Fibroblast of the aortic adventitia (primary cell): ENCODE measurements at regions not wholly inside any gene's neighbourhood (a gene's known extent, or its start where the extent isn't known, plus 50 kb on each side); places are given as distances from the start of the nearest gene placed in this dataset.

ENCODE experiments used
- DNase-seq: peaks from one replicate; pipeline ENCODE4 v3.0.0-alpha.2; 2010; ENCODE audit warnings: low read depth
- H3K4me3 ChIP-seq: 2 replicates; pipeline ENCODE4 v1.5.1; 2011; ENCODE audit warnings: low read depth, mild to moderate bottlenecking, control low read depth, low read length, moderate library complexity
- TF ChIP-seq, protein P1 (sequence below): IDR thresholded peaks from 2 replicates; pipeline ENCODE4 v1.5.1; 2011; ENCODE audit warnings: mild to moderate bottlenecking, low read length, control low read depth, inconsistent platforms; ENCODE audit not compliant: insufficient read depth

DNA sequence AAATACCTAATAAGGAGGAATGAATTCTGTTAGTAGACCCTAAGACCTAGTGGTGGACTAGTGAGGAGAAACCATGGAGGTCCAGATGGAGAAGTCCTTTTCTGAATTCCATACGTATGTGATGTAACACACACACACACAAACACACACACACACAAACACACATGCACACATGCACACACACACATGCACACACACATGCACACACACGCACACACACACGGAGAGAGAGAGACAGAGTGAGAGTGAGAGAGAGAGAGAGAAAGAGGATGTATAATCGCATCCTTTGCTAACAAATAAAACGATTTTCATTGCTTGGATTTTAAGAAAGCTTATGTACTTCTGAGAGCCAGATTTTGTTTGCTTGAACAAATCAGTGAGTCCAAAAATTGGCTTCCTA lies 132.6 kb upstream of the CEP162 start:
- DNase-seq: no peak
- TF ChIP-seq, protein P1, sequence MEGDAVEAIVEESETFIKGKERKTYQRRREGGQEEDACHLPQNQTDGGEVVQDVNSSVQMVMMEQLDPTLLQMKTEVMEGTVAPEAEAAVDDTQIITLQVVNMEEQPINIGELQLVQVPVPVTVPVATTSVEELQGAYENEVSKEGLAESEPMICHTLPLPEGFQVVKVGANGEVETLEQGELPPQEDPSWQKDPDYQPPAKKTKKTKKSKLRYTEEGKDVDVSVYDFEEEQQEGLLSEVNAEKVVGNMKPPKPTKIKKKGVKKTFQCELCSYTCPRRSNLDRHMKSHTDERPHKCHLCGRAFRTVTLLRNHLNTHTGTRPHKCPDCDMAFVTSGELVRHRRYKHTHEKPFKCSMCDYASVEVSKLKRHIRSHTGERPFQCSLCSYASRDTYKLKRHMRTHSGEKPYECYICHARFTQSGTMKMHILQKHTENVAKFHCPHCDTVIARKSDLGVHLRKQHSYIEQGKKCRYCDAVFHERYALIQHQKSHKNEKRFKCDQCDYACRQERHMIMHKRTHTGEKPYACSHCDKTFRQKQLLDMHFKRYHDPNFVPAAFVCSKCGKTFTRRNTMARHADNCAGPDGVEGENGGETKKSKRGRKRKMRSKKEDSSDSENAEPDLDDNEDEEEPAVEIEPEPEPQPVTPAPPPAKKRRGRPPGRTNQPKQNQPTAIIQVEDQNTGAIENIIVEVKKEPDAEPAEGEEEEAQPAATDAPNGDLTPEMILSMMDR: no peak
- H3K4me3 ChIP-seq: no peak overlapping the region

GRCh38 chr6:84358581-84358980 lies 131.1 kb upstream of the CEP162 start:
- no peak overlapping the region for H3K4me3 ChIP-seq
- DNase-seq: no peak
- TF ChIP-seq, protein P1: no peak

DNA sequence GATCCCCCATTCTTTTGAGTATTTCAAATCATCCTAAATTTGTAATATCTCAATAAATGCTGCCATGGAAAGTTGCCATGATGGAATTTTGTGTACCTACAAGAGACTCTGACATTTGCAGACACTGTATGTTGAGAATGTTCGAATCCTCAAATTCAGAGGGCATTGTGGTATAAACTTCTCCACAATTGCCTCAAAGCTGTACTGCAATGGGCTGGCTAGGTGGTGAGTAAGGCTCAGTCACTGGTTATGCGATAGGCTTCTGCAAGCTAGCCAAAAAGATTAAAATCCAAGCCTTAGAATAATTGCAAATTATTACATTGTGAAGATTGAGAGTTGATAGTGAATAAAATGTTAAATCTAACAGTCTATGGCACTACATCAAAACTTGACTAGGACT lies 130.2 kb upstream of the CEP162 start:
- no peak for DNase-seq
- no peak overlapping the region for H3K4me3 ChIP-seq
- TF ChIP-seq, protein P1: no peak

DNA sequence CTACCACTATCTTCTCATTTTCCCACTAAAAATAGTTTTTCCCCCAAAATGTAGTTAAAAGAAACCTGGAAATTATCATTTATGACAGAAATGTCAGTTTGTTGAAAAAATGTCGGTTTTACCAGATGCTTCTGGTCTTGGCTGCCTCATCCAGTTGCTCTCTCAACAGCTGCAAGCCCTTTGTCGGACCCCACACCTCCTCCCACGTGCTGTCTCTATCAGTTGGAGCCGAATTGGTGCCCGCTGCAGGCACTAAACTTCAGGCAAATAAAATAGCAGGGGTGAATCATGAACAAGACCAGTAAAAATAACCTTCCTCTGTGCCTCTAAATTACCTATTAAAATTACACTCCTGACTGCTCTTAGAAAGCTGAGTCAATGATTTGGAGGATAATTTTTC lies 129.5 kb upstream of the CEP162 start:
- TF ChIP-seq, protein P1: no peak
- no peak for DNase-seq
- no peak overlapping the region for H3K4me3 ChIP-seq

- TF ChIP-seq, protein P1: no peak
- no peak for DNase-seq
- H3K4me3 ChIP-seq: no peak overlapping the region
Measured at GRCh38 chr6:84353459-84354423, 126.3 kb upstream of the CEP162 start.

DNA sequence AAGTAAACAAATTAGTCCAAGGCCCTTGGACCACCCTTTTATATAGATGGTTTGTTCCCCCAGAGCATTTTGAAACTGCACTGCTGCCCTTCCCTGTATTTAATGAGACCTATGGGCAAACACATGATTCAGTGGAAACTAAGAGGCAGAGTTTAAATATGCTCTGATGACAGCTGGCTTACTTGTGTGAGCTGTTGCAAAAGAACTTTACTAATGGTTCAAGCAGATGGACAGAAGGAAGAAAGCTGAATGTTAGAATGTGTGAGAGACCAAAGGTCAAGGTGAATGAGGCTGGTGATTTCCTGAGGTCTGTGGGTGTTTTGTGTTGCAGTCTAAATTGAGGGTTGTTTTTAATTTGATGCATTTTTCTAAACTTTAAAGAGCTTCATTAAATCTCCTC lies 123.0 kb upstream of the CEP162 start:
- H3K4me3 ChIP-seq: no peak overlapping the region
- no peak for DNase-seq
- TF ChIP-seq, protein P1: no peak
